ENCODE measurements at regions not wholly inside any gene's neighbourhood (a gene's known extent, or its start where the extent isn't known, plus 50 kb on each side); places are given as distances from the start of the nearest gene placed in this dataset.

GRCh38 chr10:131563411-131563810 lies 251.9 kb upstream of the TCERG1L start:
- DNase-seq (ENCODE audit: low spot score): no peak

GRCh38 chr10:131567279-131568162 lies 256.0 kb upstream of the TCERG1L start:
- no peak for DNase-seq (ENCODE audit: low spot score)

- DNase-seq (ENCODE audit: low spot score): no peak
Observed at GRCh38 chr10:131568866-131569265, 257.3 kb upstream of the TCERG1L start.

- DNase-seq (ENCODE audit: low spot score): no peak
Observed at GRCh38 chr10:131569851-131570715, 258.6 kb upstream of the TCERG1L start.

GRCh38 chr10:131570716-131571307 lies 259.3 kb upstream of the TCERG1L start:
- DNase-seq (ENCODE audit: low spot score): no peak

- DNase-seq (ENCODE audit: low spot score): no peak
Observed at GRCh38 chr10:131571346-131571745, 259.8 kb upstream of the TCERG1L start.

- DNase-seq (ENCODE audit: low spot score): no peak
Observed at GRCh38 chr10:131571865-131572264, 260.3 kb upstream of the TCERG1L start.

GRCh38 chr10:131573256-131573655 lies 261.7 kb upstream of the TCERG1L start:
- no peak for DNase-seq (ENCODE audit: low spot score)

- no peak for DNase-seq (ENCODE audit: low spot score)
Observed at GRCh38 chr10:131573707-131574106, 262.2 kb upstream of the TCERG1L start.

GRCh38 chr10:131574363-131574706 lies 262.8 kb upstream of the TCERG1L start:
- DNase-seq (ENCODE audit: low spot score): no peak

- DNase-seq (ENCODE audit: low spot score): no peak
Observed at GRCh38 chr10:131574707-131575430, 263.3 kb upstream of the TCERG1L start.

- no peak for DNase-seq (ENCODE audit: low spot score)
Observed at GRCh38 chr10:131575877-131576276, 264.4 kb upstream of the TCERG1L start.

GRCh38 chr10:131576341-131577177 lies 265.0 kb upstream of the TCERG1L start:
- DNase-seq (ENCODE audit: low spot score): no peak

GRCh38 chr10:131577178-131577555 lies 265.6 kb upstream of the TCERG1L start:
- DNase-seq (ENCODE audit: low spot score): no peak

GRCh38 chr10:131577786-131578471 lies 266.4 kb upstream of the TCERG1L start:
- DNase-seq (ENCODE audit: low spot score): no peak

- DNase-seq (ENCODE audit: low spot score): no peak
Observed at GRCh38 chr10:131578472-131578970, 267.0 kb upstream of the TCERG1L start.

- DNase-seq (ENCODE audit: low spot score): no peak
Observed at GRCh38 chr10:131579251-131580071, 267.9 kb upstream of the TCERG1L start.

GRCh38 chr10:131580076-131580652 lies 268.6 kb upstream of the TCERG1L start:
- DNase-seq (ENCODE audit: low spot score): no peak

GRCh38 chr10:131580674-131581073 lies 269.2 kb upstream of the TCERG1L start:
- DNase-seq (ENCODE audit: low spot score): no peak

All from kidney tubule cell (primary cell).